GM19193 (cell line): ENCODE measurements at regions not wholly inside any gene's neighbourhood (a gene's known extent, or its start where the extent isn't known, plus 50 kb on each side); places are given as distances from the start of the nearest gene placed in this dataset.

ENCODE experiments used
- POLR2A ChIP-seq: IDR thresholded peaks from 4 replicates; pipeline ENCODE4 v1.6.1; 2011; ENCODE audit not compliant: insufficient read depth, insufficient read length; ENCODE audit errors: extremely low read depth

DNA sequence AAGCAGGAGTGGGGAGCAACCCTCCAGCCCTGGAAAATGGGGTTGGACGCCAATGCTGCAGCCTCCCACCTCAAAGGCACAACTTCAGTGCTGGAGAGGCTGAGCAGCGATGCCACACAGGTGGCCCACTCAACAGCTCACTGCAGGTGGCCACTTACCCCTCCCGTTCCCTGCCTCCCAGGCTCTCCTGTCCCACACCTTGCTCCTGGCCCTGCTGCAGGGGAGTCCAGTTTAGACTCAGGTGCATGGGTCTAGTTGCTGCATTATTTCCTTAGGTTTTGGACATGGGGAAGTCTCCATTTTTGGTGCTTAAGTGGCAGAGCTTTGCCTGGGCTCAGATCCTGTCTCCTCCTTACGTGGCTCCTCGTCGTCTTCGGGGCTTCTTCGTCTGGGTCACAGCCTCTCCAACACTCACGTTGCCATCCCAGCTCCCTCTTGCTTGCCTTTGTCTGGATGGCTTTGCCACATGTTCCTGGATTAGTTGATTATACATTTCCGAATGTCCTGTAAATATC, 898.3 kb downstream of the BRD1 start:
- no peak for TF ChIP-seq POLR2A

DNA sequence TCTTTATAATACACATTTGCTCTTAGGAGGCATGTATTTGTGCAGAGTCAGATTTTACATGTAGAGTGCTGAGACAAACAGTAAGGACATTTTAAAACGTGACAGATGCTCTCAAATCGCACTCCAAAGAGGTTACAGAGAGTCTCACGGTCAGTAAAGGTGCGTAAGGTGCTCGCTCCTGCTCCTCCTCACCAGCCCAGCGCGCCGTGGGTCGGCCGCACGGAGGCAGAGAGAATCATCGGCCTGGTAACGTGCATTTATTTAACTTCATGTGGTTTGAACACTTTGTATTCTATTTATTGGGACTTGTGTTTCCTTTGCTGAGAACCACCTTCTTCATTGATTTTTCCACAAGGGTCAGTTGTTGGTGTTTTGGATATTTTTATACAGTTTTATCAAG, 900.1 kb downstream of the BRD1 start:
- TF ChIP-seq POLR2A, result no peak

DNA sequence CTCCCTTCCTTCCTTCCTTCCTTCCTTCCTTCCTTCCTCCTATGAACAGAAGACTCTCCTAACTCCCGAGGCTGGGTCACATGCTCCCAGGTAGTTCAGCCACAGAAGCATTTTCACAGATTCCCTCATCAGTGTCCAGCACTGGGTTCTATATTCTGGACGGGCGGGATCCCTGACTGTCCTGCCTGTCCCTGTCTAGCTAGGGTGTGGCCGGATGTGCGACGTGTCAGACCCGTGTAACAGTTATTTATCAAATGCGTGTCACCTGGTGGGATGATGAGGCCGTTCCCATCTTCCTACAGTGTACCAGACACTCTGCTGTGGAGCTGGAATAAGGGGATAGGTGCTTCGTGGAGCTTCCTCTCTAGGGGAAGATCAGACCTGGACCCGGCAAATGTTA, 901.0 kb downstream of the BRD1 start:
- TF ChIP-seq POLR2A, result no peak

DNA sequence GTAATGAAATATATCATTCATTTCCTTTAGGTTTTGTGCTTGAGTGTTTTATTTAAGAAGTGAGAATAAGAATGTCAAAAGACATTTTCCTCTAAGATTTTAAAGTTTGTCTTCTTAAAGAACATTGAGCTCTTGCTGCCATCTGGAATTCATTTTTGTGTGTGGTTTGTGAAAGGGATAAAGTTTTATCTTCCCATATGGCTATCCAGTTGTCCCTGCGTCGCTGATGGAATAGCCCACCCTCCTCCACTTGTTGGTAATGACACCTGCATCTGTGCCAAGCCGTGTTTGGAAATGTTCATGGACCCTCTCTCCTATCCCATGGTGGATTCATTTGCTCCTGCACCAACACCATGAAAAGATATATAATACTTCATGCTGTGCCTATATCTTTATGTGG, 901.5 kb downstream of the BRD1 start:
- no peak for TF ChIP-seq POLR2A

DNA sequence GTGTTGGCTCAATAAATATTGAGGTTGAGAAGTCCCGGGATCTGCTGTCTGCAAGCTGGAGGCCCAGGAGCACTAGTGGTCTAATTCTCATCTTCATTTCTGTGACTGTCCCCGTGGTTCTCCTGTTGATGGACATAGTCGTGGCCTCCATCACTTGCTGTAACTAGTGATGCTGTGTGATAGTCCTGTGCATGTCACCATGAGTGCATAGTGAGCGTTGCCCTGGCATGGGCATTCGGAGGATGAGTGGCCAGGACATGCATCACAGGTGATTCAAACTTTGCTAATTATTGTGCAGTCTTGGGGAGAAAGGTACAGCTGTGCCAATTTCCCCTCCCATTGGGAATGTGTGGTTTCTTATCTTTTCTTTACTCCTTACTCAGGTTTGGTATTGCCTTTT, 902.2 kb downstream of the BRD1 start:
- no peak for TF ChIP-seq POLR2A

DNA sequence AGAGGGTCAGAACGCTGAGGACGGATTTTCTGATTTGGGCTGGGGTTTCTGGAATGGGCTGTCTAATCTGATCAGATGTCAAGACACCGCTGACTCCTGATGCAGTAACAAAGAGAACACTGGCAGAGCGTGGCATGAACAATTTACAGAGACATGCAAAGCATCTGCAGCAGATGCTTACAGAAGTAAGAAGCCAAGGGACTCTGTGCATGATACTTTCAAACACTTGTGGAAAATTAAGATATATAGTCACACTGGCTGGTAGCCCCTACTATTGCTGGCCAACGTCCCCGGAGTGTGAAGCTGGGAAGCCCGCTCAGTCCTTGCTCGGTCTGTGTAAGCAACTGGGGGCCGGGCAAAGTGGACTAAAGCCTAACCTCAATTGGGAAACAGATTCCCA, 903.7 kb downstream of the BRD1 start:
- TF ChIP-seq POLR2A, result no peak

DNA sequence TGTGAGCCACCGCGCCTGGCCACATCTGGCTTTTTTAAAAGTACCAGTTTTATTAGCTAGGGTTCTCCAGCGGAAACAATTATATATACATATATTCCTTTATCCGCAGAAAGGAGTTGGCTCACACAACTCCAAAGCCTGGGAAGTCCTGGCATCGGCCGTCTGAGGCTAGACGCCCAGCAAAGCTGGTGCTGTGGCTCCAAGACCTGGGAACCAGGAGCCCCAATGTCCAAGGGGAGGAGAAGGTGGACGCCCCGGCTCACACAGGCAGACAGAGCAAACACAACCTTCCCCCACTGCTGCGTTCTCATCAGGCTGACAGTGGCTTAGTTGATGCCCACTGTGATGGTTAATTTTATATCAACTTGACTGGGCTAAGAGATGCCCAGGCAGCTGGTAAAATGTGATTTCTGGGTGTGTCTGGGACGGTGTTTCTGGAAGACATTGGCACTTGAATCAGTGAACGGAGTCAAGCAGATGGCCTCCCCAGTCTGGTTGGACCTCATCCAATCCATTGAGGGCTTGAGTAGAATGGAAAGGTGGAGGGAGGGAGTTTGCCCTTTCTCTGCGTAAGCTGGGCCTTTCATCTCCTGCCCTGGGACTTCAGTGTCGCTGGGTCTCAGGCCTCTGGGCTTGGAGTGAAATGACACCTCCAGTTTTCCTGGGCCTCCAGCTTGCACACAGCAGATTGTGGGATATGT, 904.4 kb downstream of the BRD1 start:
- no peak for TF ChIP-seq POLR2A

DNA sequence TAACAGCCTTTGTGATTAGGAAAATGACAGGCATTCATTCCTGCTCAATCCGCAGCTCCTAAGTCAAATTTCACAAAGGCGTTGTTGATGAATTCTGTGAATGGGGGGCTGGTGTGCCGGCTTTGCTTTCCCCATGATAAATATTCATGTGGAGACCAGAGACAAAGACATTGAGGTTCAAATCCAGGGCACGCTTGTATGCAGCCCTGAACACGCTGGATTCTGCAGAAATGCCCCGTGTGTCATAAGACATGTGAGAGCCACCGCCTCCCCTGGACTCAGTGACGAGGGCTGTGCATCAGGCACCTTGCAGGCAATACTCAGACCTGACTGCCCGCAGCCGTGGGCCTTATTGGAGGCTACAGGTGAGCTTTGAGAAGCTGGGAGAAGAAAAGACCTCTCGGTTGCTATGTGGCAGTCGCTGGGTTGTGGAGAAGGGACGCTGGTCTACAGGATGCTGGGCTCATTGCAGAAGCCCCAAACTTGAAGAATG, 906.2 kb downstream of the BRD1 start:
- TF ChIP-seq POLR2A, result no peak

DNA sequence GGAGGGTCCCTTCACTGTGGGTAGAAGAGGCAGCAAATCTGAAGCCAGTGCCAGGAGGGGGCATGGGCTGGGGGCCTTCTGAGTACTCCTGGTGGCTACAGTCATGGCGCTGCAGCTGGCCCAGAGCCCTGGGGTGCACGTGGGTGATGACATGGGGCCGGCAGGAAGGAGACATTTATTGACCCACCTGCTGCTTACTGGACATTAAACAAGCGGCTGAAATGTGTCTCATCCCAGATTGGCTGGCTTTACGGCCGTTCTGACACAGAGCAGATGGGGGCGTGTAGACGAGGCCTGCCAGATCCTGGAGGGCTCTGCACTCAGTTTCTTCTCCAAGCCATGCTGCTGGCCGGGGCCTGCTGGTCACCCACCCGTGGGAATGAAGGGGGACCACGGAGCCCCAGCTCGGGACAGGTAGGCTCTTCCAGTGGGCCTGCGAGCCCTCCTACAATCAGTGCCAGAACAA, 906.9 kb downstream of the BRD1 start:
- TF ChIP-seq POLR2A, result no peak

DNA sequence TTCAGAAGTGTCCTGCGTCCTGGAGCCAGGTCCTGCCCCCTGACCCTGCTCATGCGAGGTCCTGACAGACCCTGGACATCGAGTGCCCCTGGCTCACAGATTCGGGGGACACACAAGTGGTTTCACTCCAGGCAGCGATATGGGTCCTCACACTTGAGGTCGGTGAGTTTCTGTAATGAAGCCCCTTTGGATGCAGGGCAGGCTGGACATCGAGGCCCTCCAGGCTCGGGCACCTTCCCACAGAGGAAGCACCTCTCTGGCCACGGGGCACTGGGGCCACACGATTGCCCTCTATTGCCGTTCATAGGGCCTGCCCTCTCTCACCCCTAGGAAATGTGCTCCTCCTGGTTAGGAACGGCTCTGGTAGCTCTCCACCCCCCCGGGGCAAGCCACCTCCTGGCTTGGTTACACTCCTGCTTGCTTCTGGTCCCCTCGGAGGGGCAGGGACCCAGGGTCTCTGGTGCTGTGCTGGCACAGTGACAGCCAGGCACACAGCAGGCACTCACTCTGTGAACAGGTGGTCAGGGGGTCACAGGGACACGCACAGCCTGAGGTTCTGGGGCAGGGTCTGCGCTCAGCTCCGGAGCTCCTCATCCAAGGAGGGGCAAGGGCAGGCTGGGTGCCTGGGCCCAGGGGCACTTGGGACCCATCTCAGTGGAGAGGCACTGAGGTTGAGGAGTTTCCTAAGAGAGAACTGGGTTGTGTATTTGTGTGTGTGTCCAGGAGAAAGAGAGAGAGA, 907.7 kb downstream of the BRD1 start:
- no peak for TF ChIP-seq POLR2A

DNA sequence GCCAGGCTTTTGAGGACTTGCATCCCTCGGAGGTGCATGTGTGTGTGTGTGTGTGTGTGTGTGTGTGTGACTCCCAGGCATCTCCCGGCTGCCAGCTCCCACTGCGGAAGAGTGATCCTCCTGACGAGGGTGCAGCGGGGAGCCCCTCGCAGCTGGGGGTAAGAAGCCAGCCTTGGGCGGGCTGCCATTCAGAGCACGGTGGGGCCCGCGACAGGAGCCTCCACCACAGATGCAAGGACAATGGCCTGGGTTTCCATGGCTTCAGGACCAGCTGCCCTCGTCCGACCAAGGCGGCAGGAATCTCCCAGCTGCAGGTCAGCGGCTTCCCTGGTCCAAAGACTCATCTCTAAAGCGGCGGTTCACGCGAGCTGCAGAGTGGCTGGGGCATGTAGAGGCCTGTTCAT, 908.5 kb downstream of the BRD1 start:
- no peak for TF ChIP-seq POLR2A

DNA sequence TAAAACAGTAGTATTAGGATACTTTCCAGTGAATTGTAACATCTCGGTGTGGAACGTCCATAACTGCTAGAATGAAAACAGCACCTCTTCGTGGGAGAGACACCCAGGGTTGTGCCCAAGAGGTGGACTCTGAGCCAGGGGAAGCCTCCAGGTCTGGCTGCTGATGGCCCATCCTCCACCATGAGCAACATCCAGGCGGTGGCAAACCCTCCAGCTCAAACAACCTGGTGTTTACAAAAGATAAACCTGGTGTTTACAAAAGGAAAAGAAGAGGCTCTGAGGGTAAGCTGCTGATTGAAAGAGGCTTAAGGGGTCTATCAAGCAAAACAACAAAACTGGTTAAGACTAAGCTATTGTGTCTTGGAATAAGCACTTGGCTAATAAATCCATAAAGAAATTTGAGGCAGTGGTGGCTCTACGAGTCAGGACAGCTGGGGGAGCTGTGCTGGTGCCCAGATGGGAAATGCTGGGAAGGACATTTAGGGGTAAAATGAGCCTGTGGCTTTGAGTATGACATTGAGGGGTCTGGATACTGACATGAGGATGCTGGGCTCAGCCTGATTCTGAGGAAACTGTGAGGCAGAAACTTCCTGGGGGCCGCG, 909.0 kb downstream of the BRD1 start:
- TF ChIP-seq POLR2A, result no peak

DNA sequence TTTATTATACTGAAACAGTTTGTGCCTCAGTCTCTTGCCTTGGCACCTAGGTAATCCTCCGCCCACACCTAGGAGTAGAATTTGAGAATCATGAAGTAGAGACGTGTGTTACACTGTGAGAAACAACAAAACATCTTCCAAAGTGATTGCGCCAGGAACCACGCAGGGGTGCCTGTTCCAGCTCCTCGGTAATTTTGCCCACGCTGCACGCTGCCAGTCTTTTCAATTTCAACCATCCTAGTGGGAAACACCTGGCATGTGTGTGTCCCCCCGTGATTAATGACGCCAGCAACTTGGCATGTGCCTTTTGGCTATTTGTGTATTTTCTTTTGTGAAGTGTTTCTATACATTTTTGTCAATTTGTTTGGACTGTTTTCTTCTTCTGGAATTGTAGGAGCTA, 919.1 kb downstream of the BRD1 start:
- TF ChIP-seq POLR2A, result no peak

DNA sequence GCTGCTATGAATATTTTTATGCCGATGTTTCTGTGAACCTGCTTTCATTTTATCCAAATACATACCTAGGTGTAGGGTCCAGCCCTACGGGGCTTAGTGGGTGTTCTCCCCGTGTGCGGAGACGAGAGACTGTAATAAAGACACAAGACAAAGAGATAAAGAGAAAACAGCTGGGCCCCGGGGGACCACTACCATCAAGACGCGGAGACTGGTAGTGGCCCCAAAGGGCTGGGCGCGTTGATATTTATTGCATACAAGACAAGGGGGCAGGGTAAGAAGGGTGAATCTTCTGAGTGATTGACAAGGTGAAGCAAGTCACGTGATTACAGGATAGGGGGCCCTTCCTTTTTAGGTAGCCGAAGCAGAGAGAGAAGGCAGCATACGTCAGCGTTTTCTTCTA, 920.1 kb downstream of the BRD1 start:
- TF ChIP-seq POLR2A, result no peak

DNA sequence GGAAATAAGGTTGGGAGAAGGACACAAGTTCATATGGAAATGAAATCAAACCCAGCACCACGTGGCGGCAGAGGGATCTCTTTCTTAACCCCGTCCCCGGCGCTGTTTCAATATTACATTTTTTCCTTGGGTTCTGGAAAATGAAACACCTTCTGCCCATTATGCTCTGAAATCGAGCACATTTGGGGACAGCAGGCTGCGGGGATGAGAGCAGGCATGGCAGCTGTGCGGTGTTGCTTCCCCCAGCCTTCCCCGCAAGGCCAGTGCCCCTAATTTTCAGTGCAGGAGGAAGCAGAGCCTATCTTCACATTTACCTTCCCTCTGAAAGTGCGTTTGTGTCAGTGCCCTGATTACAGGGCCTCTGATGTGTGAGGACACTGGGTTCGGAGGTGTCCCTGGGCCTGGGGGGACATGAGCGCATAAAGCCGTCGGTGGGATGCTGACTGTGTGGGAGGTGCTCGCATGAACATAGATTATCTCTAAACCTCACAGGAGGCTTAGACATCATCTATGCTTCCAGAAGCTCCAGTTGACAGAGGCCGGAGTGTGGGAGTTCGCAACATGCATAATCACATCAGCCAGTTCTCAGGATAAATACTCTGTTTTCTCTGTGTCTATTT, 921.3 kb downstream of the BRD1 start:
- TF ChIP-seq POLR2A, result no peak

DNA sequence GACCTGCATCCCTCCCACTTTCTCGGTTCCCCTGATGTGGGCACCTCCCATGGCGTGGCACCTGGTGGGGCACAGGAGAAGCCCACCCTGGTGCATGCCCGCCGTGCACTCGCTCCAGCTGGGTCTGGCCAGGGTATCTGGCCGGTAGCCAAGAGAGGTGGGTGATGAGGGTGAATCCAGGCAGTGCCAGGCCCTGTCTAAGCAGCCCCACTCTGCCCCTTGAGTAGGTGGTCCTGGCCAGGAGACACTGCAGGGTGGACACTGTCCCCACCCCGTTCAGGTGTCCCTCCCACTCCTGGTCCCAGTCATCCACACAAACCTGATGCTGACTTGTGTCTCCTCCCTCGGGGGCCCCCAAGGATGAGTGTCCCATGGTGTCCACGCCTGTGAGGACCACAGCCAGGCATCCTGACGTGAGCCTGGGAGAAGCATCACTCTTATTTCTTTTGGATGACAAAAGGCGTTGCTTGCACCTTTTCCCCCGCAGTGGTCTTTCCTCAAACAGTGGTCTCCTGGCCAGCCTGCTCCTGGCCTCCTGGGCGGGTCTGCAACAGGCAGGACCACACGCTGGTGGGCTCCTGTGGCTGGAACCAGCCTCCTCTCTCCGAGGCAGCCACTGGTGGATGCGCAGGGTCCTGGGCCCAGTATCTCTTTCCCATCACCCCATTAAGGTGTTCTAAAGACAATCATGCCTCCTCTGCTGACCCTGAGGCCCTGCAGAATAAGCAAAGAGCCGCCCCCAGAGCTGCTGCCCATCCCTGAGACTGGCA, 922.3 kb downstream of the BRD1 start:
- TF ChIP-seq POLR2A, result no peak
